SH-SY5Y (cell line): ENCODE measurements at regions not wholly inside any gene's neighbourhood (a gene's known extent, or its start where the extent isn't known, plus 50 kb on each side); places are given as distances from the start of the nearest gene placed in this dataset.

Source experiments
- GATA2 ChIP-seq: IDR thresholded peaks from 2 replicates; pipeline ENCODE4 v1.6.1; 2011; ENCODE audit warnings: mild to moderate bottlenecking, low read depth, low read length
- GATA3 ChIP-seq: IDR thresholded peaks from 2 replicates; pipeline ENCODE4 v1.6.1; 2011; ENCODE audit warnings: low read depth, mild to moderate bottlenecking, low read length, moderate library complexity

DNA sequence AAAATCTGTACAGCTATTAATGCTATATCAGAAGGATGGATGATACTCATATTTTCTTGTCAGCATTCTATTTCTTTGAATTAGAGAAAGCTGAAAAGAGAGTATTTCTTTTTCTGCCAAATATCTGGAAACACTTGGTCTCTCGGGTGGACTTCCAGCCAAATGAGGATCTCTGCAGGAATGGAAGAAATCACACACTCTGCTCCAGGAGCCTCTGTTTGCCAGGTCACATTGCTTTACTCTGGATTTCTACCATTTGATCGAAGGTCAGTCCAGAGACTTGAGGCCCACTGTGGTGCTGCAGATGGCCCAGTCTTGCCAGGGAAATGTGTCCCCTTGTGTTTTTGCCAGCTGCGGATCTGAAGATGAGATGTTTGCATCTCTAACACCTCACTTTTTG lies 154.1 kb downstream of the PCSK1 start:
- no peak for TF ChIP-seq GATA3
- no peak for TF ChIP-seq GATA2

DNA sequence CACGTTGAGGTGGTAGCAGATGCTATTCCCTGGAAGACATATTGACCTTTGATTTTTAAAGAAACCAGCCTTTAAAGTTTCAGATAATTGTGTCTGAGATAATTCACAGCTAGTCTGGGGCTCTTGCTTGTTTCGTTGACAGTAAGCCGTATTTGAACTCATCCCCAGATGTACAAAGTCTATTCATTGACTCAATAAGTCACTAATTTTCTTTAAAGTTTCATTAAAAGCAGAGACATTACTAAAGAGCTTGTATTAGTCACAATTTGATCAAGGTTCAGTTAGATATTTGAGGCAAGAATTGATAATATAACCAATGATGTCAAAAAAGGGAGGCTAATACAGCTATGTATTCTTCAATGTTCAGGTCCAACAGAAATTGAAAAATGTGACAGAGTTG lies 158.0 kb downstream of the PCSK1 start:
- TF ChIP-seq GATA3 (no peak), GATA2 (no peak)

DNA sequence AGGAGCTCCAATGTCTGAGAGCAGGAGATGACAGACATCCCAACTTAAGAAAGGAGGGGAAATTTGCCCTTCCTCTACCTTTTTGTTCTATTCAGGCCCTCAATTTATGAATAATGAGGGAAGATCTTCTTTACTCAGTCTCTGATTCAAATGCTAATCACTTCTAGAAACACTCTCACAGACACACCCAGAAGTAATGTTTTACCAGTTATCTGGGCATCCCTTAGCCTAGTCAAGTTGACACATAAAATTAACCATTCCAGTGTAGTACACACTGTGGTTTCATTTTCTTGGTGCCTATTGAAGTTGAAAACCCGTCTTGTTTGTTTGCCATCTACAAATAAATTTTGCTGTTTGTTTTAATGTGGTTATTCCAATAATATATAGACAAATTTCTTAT lies 167.6 kb downstream of the PCSK1 start:
- TF ChIP-seq GATA3, result no peak
- TF ChIP-seq GATA2, result no peak

DNA sequence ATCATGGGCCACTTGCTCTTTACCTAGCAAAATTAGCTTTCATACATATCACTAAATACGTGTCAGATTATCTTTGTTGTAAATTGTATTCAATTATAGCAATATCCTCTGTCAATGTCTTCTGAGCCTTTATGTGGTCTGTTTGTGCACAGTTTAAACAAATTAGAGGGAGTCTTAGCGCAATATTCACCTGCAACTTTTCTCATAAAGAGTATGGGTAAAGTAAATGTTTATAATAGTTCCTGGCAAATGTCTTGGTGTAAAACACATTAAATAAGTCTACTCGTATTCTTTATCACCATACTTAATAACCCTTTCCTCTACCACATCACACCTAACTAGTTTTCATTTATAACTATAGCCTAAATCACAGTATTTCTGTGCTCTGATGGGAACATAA lies 169.0 kb downstream of the PCSK1 start:
- TF ChIP-seq GATA2 (no peak), GATA3 (no peak)

GRCh38 chr5:96262105-96262504 lies 170.9 kb downstream of the PCSK1 start:
- TF ChIP-seq GATA3, result no peak
- TF ChIP-seq GATA2, result no peak

- no peak for TF ChIP-seq GATA2
- no peak for TF ChIP-seq GATA3
These were observed 173.0 kb downstream of the PCSK1 start for GRCh38 chr5:96260009-96260408.

DNA sequence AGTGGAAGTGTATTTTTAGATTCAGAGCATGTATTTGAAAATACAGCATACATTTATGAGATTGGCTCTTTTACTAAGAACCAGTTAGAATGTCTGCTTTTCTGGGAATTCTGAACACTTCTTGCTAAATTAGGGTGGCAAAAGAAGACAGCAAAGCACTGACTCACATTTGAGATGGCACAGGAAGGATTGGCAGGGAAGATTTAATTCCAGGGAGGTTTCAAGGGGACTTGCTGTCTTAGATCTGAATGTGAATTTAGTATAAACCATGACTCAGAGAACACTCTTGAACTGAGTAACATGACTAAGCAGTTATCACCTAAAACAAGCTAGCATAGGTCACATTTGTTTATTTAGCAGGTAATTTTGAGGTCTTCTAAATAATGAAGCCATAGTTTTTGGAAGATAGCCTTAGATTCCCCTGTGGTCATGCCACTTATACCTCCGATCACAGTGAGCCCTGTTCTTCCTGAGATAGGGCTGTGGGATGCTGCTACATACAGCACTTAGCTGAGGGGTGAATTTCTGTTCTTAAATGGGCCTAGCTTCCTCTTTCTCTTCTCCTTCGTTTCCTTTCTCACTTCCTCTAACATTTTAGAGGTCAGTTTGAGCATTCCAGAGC lies 173.8 kb downstream of the PCSK1 start:
- TF ChIP-seq GATA2 (no peak), GATA3 (no peak)

- no peak for TF ChIP-seq GATA2
- TF ChIP-seq GATA3, result no peak
These were observed 174.4 kb downstream of the PCSK1 start for GRCh38 chr5:96258692-96259091.

DNA sequence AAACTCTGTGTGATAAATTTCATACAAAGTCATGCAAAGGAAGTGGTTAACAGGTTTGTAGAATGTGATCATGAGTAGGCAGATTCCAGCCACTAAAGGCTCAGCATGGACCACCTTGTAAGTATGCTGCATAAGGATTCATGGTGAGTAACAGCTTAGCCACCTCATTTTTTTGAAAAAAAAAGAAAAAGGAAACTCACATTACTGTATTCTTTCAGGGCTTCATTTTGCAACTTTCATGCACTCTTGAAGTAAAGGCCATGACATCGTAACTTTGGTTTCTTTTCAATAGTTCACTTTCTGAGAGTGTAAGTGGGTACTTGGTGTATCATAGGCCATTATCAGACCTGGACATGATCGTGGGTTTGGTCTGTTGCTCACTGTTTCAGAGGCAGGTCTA lies 175.1 kb downstream of the PCSK1 start:
- TF ChIP-seq GATA3, result no peak
- no peak for TF ChIP-seq GATA2

DNA sequence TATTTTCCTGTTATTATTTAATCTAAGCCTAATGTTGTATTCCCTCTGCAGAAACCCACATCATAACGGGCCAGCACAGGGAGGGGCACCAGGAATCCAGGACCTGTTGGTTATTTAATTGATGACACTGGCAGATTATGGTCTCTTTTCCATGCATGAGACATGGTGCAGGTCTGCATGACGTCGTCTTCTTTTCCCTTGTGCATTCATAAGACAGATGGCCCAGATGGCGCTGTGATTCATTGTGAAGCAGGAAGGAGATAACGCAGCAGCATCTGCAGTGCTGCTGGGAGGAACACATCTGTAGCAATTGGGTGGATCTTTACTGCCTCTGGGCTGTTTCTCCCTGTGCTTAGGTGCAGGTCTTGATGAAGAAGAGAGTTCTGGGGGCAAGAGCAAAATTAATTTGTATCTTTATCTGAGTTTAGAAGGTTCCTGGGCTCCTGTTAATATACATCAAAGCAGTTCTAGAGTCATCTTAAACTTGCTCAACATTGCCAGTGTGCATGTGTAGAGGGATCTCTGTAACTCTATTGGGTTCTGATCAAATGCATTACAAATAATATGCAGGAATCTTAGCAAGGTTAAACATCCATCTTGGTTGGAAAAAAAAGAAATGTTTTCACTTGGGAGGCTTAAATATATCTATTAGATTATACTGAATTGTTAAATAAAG lies 176.1 kb downstream of the PCSK1 start:
- TF ChIP-seq GATA2, result peak; percentile 92
- peak; percentile 77; the same call in 1 of the 2 replicates for TF ChIP-seq GATA3

DNA sequence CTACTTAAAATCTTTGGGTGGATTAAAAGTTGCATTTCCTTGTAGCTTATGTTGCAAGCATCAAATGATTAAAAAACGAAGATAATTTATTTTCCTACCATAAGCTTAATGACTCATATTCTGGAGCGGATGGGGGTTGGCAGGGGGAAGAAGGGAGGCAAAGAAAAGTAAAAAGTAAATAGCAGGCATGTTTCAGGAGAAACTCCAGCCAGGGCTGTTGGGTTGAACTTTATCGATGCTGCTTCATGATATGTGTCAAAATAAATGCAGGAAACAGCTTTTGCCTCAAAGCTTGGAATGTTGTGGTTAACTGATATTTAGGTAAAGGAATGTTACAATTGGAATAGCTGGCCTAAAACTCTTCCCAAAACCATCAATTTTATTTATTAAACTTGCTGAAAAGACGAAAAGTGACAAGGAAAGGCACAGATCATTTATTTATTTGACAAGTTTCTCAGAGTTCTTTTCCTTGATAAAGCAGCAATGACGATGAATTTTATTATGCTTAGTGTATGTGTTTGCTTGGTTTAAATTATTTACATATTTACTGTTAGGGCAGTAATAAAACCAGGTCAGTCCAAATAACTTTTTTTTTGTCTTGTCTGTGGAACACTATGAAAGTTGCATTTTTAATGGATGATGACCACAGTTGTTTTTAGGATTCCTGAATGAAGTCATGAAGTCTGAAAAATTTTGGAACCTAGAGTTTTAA lies 177.9 kb downstream of the PCSK1 start:
- TF ChIP-seq GATA2 (no peak), GATA3 (no peak)

- no peak for TF ChIP-seq GATA2
- no peak for TF ChIP-seq GATA3
These were observed 179.9 kb downstream of the PCSK1 start for GRCh38 chr5:96253140-96253539.

- TF ChIP-seq GATA3 (no peak), GATA2 (no peak)
These were observed 180.5 kb downstream of the PCSK1 start for GRCh38 chr5:96252596-96252995.

DNA sequence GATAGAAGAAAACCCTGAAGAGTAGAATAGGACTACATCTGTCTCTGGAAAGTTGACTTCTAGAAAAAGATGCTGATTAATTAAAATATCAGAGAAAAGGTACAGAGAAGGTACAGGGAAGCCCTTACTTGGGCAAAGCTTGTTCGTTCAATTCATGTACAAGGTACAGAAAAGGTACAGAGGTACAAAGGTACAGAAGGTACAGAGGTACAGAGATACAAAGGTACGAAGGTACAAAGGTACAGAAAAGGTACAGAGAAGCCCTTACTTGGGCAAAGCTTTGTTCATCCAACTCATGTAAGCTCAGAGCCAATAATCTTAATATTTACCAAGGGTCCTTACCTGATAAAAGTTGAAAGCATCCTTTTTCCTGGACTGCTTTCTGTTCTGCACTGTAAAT lies 182.3 kb downstream of the PCSK1 start:
- TF ChIP-seq GATA3 (no peak), GATA2 (no peak)

DNA sequence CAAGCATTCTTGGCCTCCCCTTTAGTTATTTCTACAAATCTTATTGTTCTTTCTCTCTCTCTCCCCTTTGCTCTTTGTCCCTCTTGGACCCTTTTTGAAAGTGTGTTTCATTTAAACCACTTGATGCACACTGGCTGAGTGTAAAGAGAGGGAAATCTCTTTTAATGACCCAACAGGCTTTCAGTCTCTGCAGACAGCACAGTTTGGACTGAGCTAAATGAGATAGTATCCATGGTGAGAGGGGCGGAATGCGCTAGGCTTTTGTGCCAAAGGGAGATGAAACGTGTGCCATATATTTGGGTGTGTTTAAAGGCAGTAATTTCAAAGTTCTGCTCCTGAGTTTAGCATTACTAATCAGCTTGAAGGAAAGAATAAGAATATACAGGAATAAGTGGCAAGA lies 184.9 kb downstream of the PCSK1 start:
- TF ChIP-seq GATA3 (no peak), GATA2 (no peak)

DNA sequence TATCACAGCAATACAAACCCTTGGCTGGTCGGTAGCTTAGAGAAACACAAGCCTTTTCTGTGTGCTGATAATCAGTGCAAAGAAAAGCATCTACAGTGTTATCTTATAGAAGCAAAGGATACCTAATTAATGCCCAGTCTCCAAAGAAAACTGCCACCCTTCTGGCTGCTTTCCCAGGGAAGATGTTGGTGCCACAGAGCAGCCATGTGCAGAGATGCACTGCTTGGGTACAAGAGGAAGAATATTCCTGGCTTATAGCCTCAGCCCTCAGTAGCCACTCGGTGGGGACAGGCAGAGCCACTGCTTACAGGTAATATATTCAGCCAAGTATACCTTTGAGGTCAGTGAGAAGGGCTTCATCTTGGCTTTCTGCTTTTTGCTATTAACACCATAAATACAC lies 185.3 kb downstream of the PCSK1 start:
- TF ChIP-seq GATA3 (no peak), GATA2 (no peak)
